Keratinocyte (primary cell): ENCODE measurements at regions not wholly inside any gene's neighbourhood (a gene's known extent, or its start where the extent isn't known, plus 50 kb on each side); places are given as distances from the start of the nearest gene placed in this dataset.

ENCODE experiments used
- DNase-seq: peaks from one replicate; pipeline ENCODE4 v3.0.0-alpha.2; 2011; ENCODE audit warnings: low read depth, missing footprints, low spot score
- FAIRE-seq: peaks from 2 replicates; lab custom pipeline; 2011; peaks lifted over from hg19 to GRCh38; lab: Jason Lieb, UNC
- H2AFZ ChIP-seq: 2 replicates; pipeline ENCODE4 v1.6.0; 2012; ENCODE audit warnings: low read length, control low read depth, inconsistent platforms; ENCODE audit not compliant: control insufficient read depth
- H3K27ac ChIP-seq: 2 replicates; pipeline ENCODE4 v1.5.1; 2011; ENCODE audit warnings: low read length; ENCODE audit not compliant: control insufficient read depth, insufficient read depth
- H3K27me3 ChIP-seq: 3 replicates; pipeline ENCODE4 v1.6.0; 2011; ENCODE audit warnings: low read length; ENCODE audit not compliant: control insufficient read depth, insufficient read depth; ENCODE audit errors: extremely low read depth
- H3K36me3 ChIP-seq, 2 experiments: 2 replicates in 1 of 2; 3 replicates in 1 of 2; pipeline ENCODE4 v1.5.1; 2011; ENCODE audit warnings: low read length in 2 of 2, mild to moderate bottlenecking in 1 of 2; ENCODE audit not compliant: control insufficient read depth in 2 of 2, insufficient read depth in 2 of 2; ENCODE audit errors: extremely low read depth in 1 of 2
- H3K4me1 ChIP-seq: 3 replicates; pipeline ENCODE4 v1.5.1; 2011; ENCODE audit warnings: low read length; ENCODE audit not compliant: control insufficient read depth, insufficient read depth; ENCODE audit errors: extremely low read depth
- H3K4me2 ChIP-seq: 3 replicates; pipeline ENCODE4 v1.6.0; 2011; ENCODE audit warnings: low read depth, low read length; ENCODE audit not compliant: control insufficient read depth, insufficient read depth; ENCODE audit errors: extremely low read depth
- H3K4me3 ChIP-seq, 3 experiments: fragments of 200-600 bp in 1 of 3; sonication (generic) in 1 of 3; 2 replicates in 2 of 3; 3 replicates in 1 of 3; pipeline ENCODE4 v1.5.1; 2011 to 2016; ENCODE audit warnings: low read length in 3 of 3, mild to moderate bottlenecking in 3 of 3, control low read depth in 2 of 3, inconsistent platforms in 1 of 3, low read depth in 1 of 3, mixed read lengths in 1 of 3, mixed run types in 1 of 3, moderate library complexity in 1 of 3; ENCODE audit not compliant: control insufficient read depth in 2 of 3, insufficient read depth in 2 of 3; ENCODE audit errors: extremely low read depth in 1 of 3
- H3K79me2 ChIP-seq: 2 replicates; pipeline ENCODE4 v1.6.0; 2012; ENCODE audit warnings: low read length; ENCODE audit not compliant: control insufficient read depth, insufficient read depth
- H3K9ac ChIP-seq: 3 replicates; pipeline ENCODE4 v1.6.0; 2011; ENCODE audit warnings: low read length; ENCODE audit not compliant: control insufficient read depth, insufficient read depth; ENCODE audit errors: extremely low read depth
- H3K9me1 ChIP-seq: 3 replicates; pipeline ENCODE4 v1.6.0; 2011; ENCODE audit warnings: low read length; ENCODE audit not compliant: control insufficient read depth, insufficient read depth; ENCODE audit errors: extremely low read depth
- H3K9me3 ChIP-seq: 2 replicates; pipeline ENCODE4 v1.5.1; 2012; ENCODE audit warnings: low read depth, low read length; ENCODE audit not compliant: control insufficient read depth
- H4K20me1 ChIP-seq: 3 replicates; pipeline ENCODE4 v1.6.0; 2011; ENCODE audit warnings: low read length; ENCODE audit not compliant: control insufficient read depth, insufficient read depth; ENCODE audit errors: extremely low read depth
- CTCF ChIP-seq, 3 experiments: IDR thresholded peaks in 1 of 3; conservative IDR thresholded peaks in 1 of 3; optimal IDR thresholded peaks in 1 of 3; 2 replicates in 2 of 3; 3 replicates in 1 of 3; pipeline versions ENCODE3 to v1.5.1; 2011; ENCODE audit warnings: low read length in 3 of 3, mild to moderate bottlenecking in 3 of 3, moderate library complexity in 2 of 3, control low read depth in 1 of 3, inconsistent platforms in 1 of 3; ENCODE audit not compliant: insufficient read depth in 2 of 3; ENCODE audit errors: extremely low read depth in 1 of 3
- EZH2 ChIP-seq: IDR thresholded peaks from one replicate; pipeline ENCODE4 v1.6.1; 2012; ENCODE audit warnings: inconsistent platforms, mild to moderate bottlenecking, low read length, moderate library complexity
- dilution Hi-C: fragments of 300-500 bp; cut with MboI; formaldehyde crosslinking; loops from one replicate; pipeline ENCODE4 v1.7.0; 2020; ENCODE audit warnings: low sequenced_read_pairs; ENCODE audit not compliant: extremely low pct_ligation_motif_present

GRCh38 chr2:241983571-241984270, 114.2 kb downstream of the RTP5 start:
- dilution Hi-C loops = no loop called here
- H3K27me3 ChIP-seq = no peaks in the 10 kb centered on the region
- FAIRE-seq = no peak

GRCh38 chr2:241984271-241984655, 114.7 kb downstream of the RTP5 start:
- Histone ChIP-seq H3K4me1 (no peaks in the 10 kb centered on the region), H3K4me3 (no peak overlapping the region), H3K9me3 (peaks cover 10% of the 10 kb centered on the region), H3K9me1 (no peaks in the 10 kb centered on the region), H4K20me1 (no peaks in the 10 kb centered on the region), H3K36me3 (no peaks in the 10 kb centered on the region), H3K27me3 (no peaks in the 10 kb centered on the region), H3K27ac (no peak overlapping the region), H3K79me2 (no peaks in the 10 kb centered on the region), H3K4me2 (no peak overlapping the region), H3K9ac (no peak overlapping the region), H2AFZ (no peak overlapping the region)
- dilution Hi-C loops = no loop called here
- no peak for FAIRE-seq
- no peak for DNase-seq
- TF ChIP-seq CTCF (optimal IDR thresholded peaks at IDR 0.05 in 1 of 3, IDR thresholded peaks at IDR 0.05 in 1 of 3, conservative IDR thresholded peaks at IDR 0.05 in 1 of 3; ENCODE audit: extremely low read depth in 1 of 3, insufficient read depth in 2 of 3, low read length in 3 of 3) (no peak), EZH2 (no peak)

More at GRCh38 chr2:241983571-241984270, 114.2 kb downstream of the RTP5 start:
- Histone ChIP-seq H4K20me1 (no peaks in the 10 kb centered on the region), H3K9me1 (no peaks in the 10 kb centered on the region), H3K9me3 (peaks cover 8% of the 10 kb centered on the region), H3K4me2 (no peak overlapping the region), H3K4me3 (no peak overlapping the region), H3K36me3 (no peaks in the 10 kb centered on the region), H3K9ac (no peak overlapping the region), H2AFZ (no peak overlapping the region), H3K27ac (no peak overlapping the region), H3K79me2 (no peaks in the 10 kb centered on the region), H3K4me1 (no peaks in the 10 kb centered on the region)
- DNase-seq = no peak
- no peak for TF ChIP-seq EZH2
- TF ChIP-seq CTCF (optimal IDR thresholded peaks at IDR 0.05 in 1 of 3, IDR thresholded peaks at IDR 0.05 in 1 of 3, conservative IDR thresholded peaks at IDR 0.05 in 1 of 3; ENCODE audit: extremely low read depth in 1 of 3, insufficient read depth in 2 of 3, low read length in 3 of 3) = no peak
